Mucosa of descending colon (tissue), 3 donors: ENCODE measurements at regions not wholly inside any gene's neighbourhood (a gene's known extent, or its start where the extent isn't known, plus 50 kb on each side); places are given as distances from the start of the nearest gene placed in this dataset.

Experiments used
- ATAC-seq: fragments of 200-7000 bp; cut with Tn5 transposase; one replicate; pipeline ENCODE4 v1.9.1; 2020; ENCODE audit warnings: mild to moderate bottlenecking, moderate library complexity
- DNase-seq, 3 donors: peaks; one replicate each; pipeline ENCODE4 v3.0.0-alpha.2; 2020
- H3K36me3 ChIP-seq: fragments of 200-600 bp; one replicate; pipeline ENCODE4 v1.8.0; 2021; ENCODE audit warnings: low read depth, mild to moderate bottlenecking
- H3K4me1 ChIP-seq: fragments of 200-600 bp; one replicate; pipeline ENCODE4 v1.8.0; 2021; ENCODE audit warnings: low read depth, mild to moderate bottlenecking
- H3K4me3 ChIP-seq: fragments of 200-600 bp; one replicate; pipeline ENCODE4 v1.8.0; 2021; ENCODE audit warnings: mild to moderate bottlenecking
- H3K9me3 ChIP-seq: fragments of 200-600 bp; one replicate; pipeline ENCODE4 v1.8.0; 2021; ENCODE audit warnings: mild to moderate bottlenecking
- intact Hi-C, 2 donors: fragments of 100-400 bp; cut with DNase I in 1 of 2; cut with micrococcal nuclease in 1 of 2; formaldehyde crosslinking; loops; one replicate each; pipeline versions ENCODE4 v1.11.0 to v1.11.1; 2022; cut with DNase I, micrococcal nuclease
- TF ChIP-seq, protein P1 (sequence below): fragments of 200-600 bp; IDR thresholded peaks from one replicate; pipeline ENCODE4 v1.8.0; 2022; ENCODE audit warnings: antibody characterized with exemption, mild to moderate bottlenecking
- donor health status: DM: no; HTN: no; CAD: no; lungs with moderate emphysema.
- donor health status: DM: no; HTN: no; CAD: no.
- donor health status: DM: no; HTN: yes; CAD: no.

DNA sequence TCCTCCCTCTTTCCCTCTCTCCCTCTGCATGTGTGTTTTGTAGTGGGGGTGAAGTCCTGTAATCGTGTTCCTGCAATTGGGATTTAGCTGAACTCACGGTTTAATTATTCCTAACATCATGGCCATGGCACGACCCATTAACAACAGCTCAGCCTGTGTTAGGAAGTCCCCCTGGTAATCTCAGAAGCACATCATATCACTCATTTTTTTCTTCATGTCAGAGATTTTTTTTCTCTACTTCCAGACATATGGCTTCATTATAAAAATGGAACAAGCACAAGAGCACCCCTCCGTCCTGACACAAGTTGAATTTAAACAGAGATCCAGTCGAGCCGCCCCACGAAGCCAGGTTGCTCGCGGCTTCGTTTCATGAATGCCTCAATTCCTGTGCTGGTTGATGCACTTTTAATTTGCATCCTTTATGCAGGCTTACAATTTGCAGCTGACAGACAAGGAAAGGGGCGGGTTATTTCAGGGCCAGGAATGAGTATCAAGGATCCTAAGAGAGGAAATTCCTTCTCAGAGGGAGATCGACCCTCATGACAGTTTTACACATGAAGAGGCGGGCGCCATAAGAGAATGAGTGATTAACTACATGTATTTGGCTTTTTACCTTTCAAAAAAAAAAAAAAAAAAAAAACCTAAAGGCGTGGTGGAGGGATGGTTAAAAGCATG is 192.9 kb downstream of the MAF start:
- ATAC-seq, result no peak
- Histone ChIP-seq H3K36me3 (no peaks in the 10 kb centered on the region), H3K4me1 (peaks cover 5% of the 10 kb centered on the region), H3K9me3 (no peaks in the 10 kb centered on the region), H3K4me3 (no peak overlapping the region)
- TF ChIP-seq, protein P1, sequence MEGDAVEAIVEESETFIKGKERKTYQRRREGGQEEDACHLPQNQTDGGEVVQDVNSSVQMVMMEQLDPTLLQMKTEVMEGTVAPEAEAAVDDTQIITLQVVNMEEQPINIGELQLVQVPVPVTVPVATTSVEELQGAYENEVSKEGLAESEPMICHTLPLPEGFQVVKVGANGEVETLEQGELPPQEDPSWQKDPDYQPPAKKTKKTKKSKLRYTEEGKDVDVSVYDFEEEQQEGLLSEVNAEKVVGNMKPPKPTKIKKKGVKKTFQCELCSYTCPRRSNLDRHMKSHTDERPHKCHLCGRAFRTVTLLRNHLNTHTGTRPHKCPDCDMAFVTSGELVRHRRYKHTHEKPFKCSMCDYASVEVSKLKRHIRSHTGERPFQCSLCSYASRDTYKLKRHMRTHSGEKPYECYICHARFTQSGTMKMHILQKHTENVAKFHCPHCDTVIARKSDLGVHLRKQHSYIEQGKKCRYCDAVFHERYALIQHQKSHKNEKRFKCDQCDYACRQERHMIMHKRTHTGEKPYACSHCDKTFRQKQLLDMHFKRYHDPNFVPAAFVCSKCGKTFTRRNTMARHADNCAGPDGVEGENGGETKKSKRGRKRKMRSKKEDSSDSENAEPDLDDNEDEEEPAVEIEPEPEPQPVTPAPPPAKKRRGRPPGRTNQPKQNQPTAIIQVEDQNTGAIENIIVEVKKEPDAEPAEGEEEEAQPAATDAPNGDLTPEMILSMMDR, result no peak
- DNase-seq, result no peak
- intact Hi-C loops, result no loop called here

DNA sequence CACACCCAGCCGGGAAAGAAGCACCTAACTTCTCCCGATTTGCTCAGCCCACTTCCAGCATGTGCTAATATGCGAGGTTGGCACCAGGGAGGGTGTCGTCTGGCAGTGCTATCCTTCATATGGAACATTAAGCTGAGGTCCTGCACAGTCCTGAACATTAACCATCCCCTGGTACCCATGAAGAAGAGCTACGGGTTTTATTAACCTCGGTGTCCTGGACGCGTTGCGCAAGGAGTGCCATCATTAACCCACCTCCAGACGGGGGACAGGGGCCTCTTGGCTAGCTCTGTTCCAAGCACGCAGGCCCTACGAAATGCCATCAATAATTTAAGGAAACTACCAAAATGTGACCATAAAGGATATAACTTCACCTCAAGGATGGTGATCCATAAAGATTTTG is 193.5 kb downstream of the MAF start:
- intact Hi-C loops, result no loop called here
- no peak overlapping the region for H3K4me3 ChIP-seq
- H3K4me1 ChIP-seq, result peaks cover 10% of the 10 kb centered on the region
- no peak for DNase-seq
- no peak for ATAC-seq
- H3K36me3 ChIP-seq, result no peaks in the 10 kb centered on the region
- TF ChIP-seq, protein P1, result no peak
- no peaks in the 10 kb centered on the region for H3K9me3 ChIP-seq

- intact Hi-C loops, result no loop called here
Observed at GRCh38 chr16:79404571-79404970, 196.0 kb downstream of the MAF start.

GRCh38 chr16:79403534-79403933 is 197.0 kb downstream of the MAF start:
- TF ChIP-seq, protein P1, result no peak
- Histone ChIP-seq H3K9me3 (no peaks in the 10 kb centered on the region), H3K4me1 (peaks cover 11% of the 10 kb centered on the region), H3K4me3 (no peak overlapping the region), H3K36me3 (no peaks in the 10 kb centered on the region)
- ATAC-seq (no peak), DNase-seq (no peak)
- intact Hi-C loops, result no loop called here

More at GRCh38 chr16:79404571-79404970, 196.0 kb downstream of the MAF start:
- Histone ChIP-seq H3K4me3 (no peak overlapping the region), H3K9me3 (no peaks in the 10 kb centered on the region), H3K4me1 (peaks cover 11% of the 10 kb centered on the region), H3K36me3 (no peaks in the 10 kb centered on the region)
- DNase-seq, result no peak
- TF ChIP-seq, protein P1, result no peak
- no peak for ATAC-seq

DNA sequence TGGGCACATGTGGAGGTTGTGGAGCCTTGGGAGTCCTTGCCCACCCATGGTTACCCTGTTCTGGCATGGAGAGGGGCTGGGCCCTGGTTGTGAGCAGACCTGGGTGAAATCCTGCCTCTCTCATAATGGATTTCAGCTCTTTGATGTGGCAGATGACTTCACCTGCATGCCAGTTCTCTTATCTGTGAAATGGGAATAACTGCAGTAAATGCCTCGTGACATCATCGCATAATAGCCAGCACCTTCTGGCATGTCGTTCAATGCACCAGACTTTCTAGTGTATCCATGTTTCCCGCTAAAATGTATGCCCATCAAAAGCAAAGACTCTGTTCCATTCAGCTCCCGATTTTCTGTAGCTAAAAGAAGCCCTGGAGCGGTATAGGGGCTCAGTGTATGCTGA is 197.6 kb downstream of the MAF start:
- TF ChIP-seq, protein P1, result no peak
- DNase-seq (no peak), ATAC-seq (peak; percentile 36)
- Histone ChIP-seq H3K9me3 (no peaks in the 10 kb centered on the region), H3K4me3 (no peak overlapping the region), H3K4me1 (peaks cover 11% of the 10 kb centered on the region), H3K36me3 (no peaks in the 10 kb centered on the region)
- intact Hi-C loops, result no loop called here

- DNase-seq, result peak; percentile 88 to 91 (median 90)
- ATAC-seq, result peak; percentile 95
- Histone ChIP-seq H3K4me3 (no peak overlapping the region), H3K9me3 (no peaks in the 10 kb centered on the region), H3K36me3 (no peaks in the 10 kb centered on the region), H3K4me1 (peaks cover 11% of the 10 kb centered on the region)
- TF ChIP-seq, protein P1, result no peak
- intact Hi-C loops, result no loop called here
Observed at GRCh38 chr16:79402356-79402755, 198.2 kb downstream of the MAF start.
